SK-N-SH (cell line): ENCODE measurements at regions not wholly inside any gene's neighbourhood (a gene's known extent, or its start where the extent isn't known, plus 50 kb on each side); places are given as distances from the start of the nearest gene placed in this dataset.

Experiments
- CTCF ChIP-seq: fragments of 200-600 bp; sonication (generic); IDR thresholded peaks from 2 replicates; pipeline ENCODE4 v1.6.1; 2017; ENCODE audit warnings: antibody characterized with exemption, mild to moderate bottlenecking, moderate library complexity
- EP300 ChIP-seq, 2 experiments: IDR thresholded peaks; 2 replicates each; pipeline versions ENCODE4 v1.4.0 to v1.6.1; 2012; ENCODE audit warnings: borderline replicate concordance in 1 of 2, low read depth in 1 of 2, low read length in 1 of 2
- EZH2phosphoT487 ChIP-seq: fragments of 200-600 bp; sonication (generic); IDR thresholded peaks from 2 replicates; pipeline ENCODE4 v1.6.1; 2017; ENCODE audit warnings: low read depth, mixed run types, mild to moderate bottlenecking, antibody characterized with exemption, moderate library complexity, borderline replicate concordance
- GATA2 ChIP-seq: sonication (generic); formaldehyde crosslinking; IDR thresholded peaks from 2 replicates; pipeline ENCODE4 v1.5.0; 2020; ENCODE audit warnings: mild to moderate bottlenecking, missing genetic modification reagents
- MEF2A ChIP-seq: IDR thresholded peaks from 2 replicates; pipeline ENCODE4 v1.4.0; 2012; ENCODE audit warnings: low read depth, borderline replicate concordance
- NFIC ChIP-seq: IDR thresholded peaks from 2 replicates; pipeline ENCODE4 v1.4.0; 2012; ENCODE audit warnings: borderline replicate concordance
- PBX3 ChIP-seq: IDR thresholded peaks from 2 replicates; pipeline ENCODE4; 2012
- POLR2AphosphoS5 ChIP-seq: IDR thresholded peaks from 2 replicates; pipeline ENCODE4 v1.6.1; 2012; ENCODE audit warnings: low read depth, low read length
- RAD21 ChIP-seq: IDR thresholded peaks from 2 replicates; pipeline ENCODE4 v1.6.1; 2012; ENCODE audit warnings: mild to moderate bottlenecking, low read length
- RCOR1 ChIP-seq: fragments of 150-350 bp; IDR thresholded peaks from 2 replicates; pipeline ENCODE4 v1.6.1; 2017; ENCODE audit warnings: antibody characterized with exemption, low read length
- REST ChIP-seq: IDR thresholded peaks from 2 replicates; pipeline ENCODE4 v1.6.1; 2012; ENCODE audit warnings: mild to moderate bottlenecking, low read depth, low read length, moderate library complexity
- RXRA ChIP-seq: IDR thresholded peaks from 2 replicates; pipeline ENCODE4 v1.4.0; 2012; ENCODE audit warnings: low read depth, mild to moderate bottlenecking, borderline replicate concordance
- TCF12 ChIP-seq: IDR thresholded peaks from 2 replicates; pipeline ENCODE4 v1.4.0; 2012
- ZBTB33 ChIP-seq: IDR thresholded peaks from 2 replicates; pipeline ENCODE4 v1.4.0; 2012; ENCODE audit warnings: low read depth, borderline replicate concordance

- TF ChIP-seq EP300 (IDR thresholded peaks at IDR 0.05; ENCODE audit: borderline replicate concordance in 1 of 2, low read depth in 1 of 2, low read length in 1 of 2) (no peak), GATA2 (no peak), POLR2AphosphoS5 (no peak), PBX3 (no peak), RAD21 (peak; percentile 81), CTCF (peak; percentile 73), NFIC (no peak), EZH2phosphoT487 (no peak), TCF12 (no peak), MEF2A (no peak), RXRA (no peak), RCOR1 (no peak), ZBTB33 (no peak), REST (no peak)
Observed at GRCh38 chr2:56009758-56010458, 86.3 kb upstream of the EFEMP1 start.
